H1 (cell line): ENCODE measurements at regions not wholly inside any gene's neighbourhood (a gene's known extent, or its start where the extent isn't known, plus 50 kb on each side); places are given as distances from the start of the nearest gene placed in this dataset.

Experiments
- CTCF ChIA-PET: fragments of 300-600 bp; sonication (Branson Sonifier 250); formaldehyde crosslinking; loops from one replicate; lab custom pipeline; 2021; ENCODE audit not compliant: partially characterized antibody; lab: Charles Lee
- POLR2A ChIA-PET: fragments of 300-600 bp; sonication (Branson Sonifier 250); formaldehyde crosslinking; loops from one replicate; lab custom pipeline; 2021; ENCODE audit warnings: inconsistent platforms; ENCODE audit not compliant: partially characterized antibody; lab: Charles Lee
- DNase-seq, 2 experiments: peaks; one replicate each; pipeline versions ENCODE4 v3.0.0 to v3.0.0-alpha.2; 2010 to 2022; ENCODE audit warnings: low spot score in 2 of 2, low read depth in 1 of 2, mixed read lengths in 1 of 2
- FAIRE-seq: peaks from 2 replicates; lab custom pipeline; 2011; peaks lifted over from hg19 to GRCh38; lab: Jason Lieb, UNC
- H2AFZ ChIP-seq: 2 replicates; pipeline ENCODE4 v1.8.1; 2012; ENCODE audit warnings: low read length, inconsistent platforms
- H2AK5ac ChIP-seq: 2 replicates; pipeline ENCODE4 v1.6.1; 2013; ENCODE audit warnings: low read depth, low read length
- H2BK120ac ChIP-seq: replicated peaks from 2 replicates; pipeline ENCODE3; 2013; ENCODE audit warnings: low read depth, low read length, inconsistent platforms
- H2BK12ac ChIP-seq: 2 replicates; pipeline ENCODE4 v1.6.1; 2013; ENCODE audit warnings: low read depth, low read length
- H2BK15ac ChIP-seq: 2 replicates; pipeline ENCODE4 v1.6.1; 2013; ENCODE audit warnings: low read length
- H2BK20ac ChIP-seq: 2 replicates; pipeline ENCODE4 v1.6.1; 2013; ENCODE audit warnings: low read length
- H2BK5ac ChIP-seq: 2 replicates; pipeline ENCODE4 v1.6.1; 2013; ENCODE audit warnings: low read depth, low read length
- H3K14ac ChIP-seq: 2 replicates; pipeline ENCODE4 v1.6.1; 2013; ENCODE audit warnings: inconsistent platforms; ENCODE audit not compliant: insufficient read length
- H3K18ac ChIP-seq: 2 replicates; pipeline ENCODE4 v1.6.1; 2013; ENCODE audit warnings: low read length; ENCODE audit errors: extremely low read depth
- H3K23ac ChIP-seq: 2 replicates; pipeline ENCODE4 v1.6.1; 2013; ENCODE audit warnings: inconsistent platforms; ENCODE audit not compliant: insufficient read length
- H3K23me2 ChIP-seq: 2 replicates; pipeline ENCODE4 v1.6.1; 2013; ENCODE audit warnings: low read depth, low read length
- H3K27ac ChIP-seq: 2 replicates; pipeline ENCODE4 v1.6.1; 2011; ENCODE audit warnings: low read depth, low read length, inconsistent platforms
- H3K27me3 ChIP-seq, 4 experiments: replicated peaks in 1 of 4; 1 replicate in 1 of 4; 2 replicates in 3 of 4; pipeline versions ENCODE4 v1.6.1 to v1.8.1; 2011 to 2013; ENCODE audit warnings: low read length in 3 of 4, mild to moderate bottlenecking in 3 of 4, inconsistent platforms in 2 of 4, mixed read lengths in 2 of 4, moderate library complexity in 1 of 4; ENCODE audit not compliant: control insufficient read depth in 3 of 4, insufficient read depth in 3 of 4; ENCODE audit errors: extremely low read depth in 1 of 4
- H3K36me3 ChIP-seq, 4 experiments: 2 replicates each; pipeline versions ENCODE4 v1.6.1 to v1.8.1; 2011 to 2013; ENCODE audit warnings: mild to moderate bottlenecking in 4 of 4, low read length in 3 of 4, moderate library complexity in 2 of 4, control low read depth in 1 of 4, inconsistent platforms in 1 of 4; ENCODE audit not compliant: insufficient read depth in 4 of 4, control insufficient read depth in 2 of 4
- H3K4ac ChIP-seq: replicated peaks from 2 replicates; pipeline ENCODE3; 2013; ENCODE audit warnings: low read length, low read depth, mixed read lengths, inconsistent platforms; ENCODE audit not compliant: insufficient read length
- H3K4me1 ChIP-seq, 4 experiments: replicated peaks in 1 of 4; 1 replicate in 1 of 4; 2 replicates in 3 of 4; pipeline versions ENCODE4 v1.6.1 to v1.8.1; 2011 to 2013; ENCODE audit warnings: low read length in 3 of 4, inconsistent platforms in 2 of 4, mixed read lengths in 1 of 4; ENCODE audit not compliant: insufficient read depth in 4 of 4, control insufficient read depth in 3 of 4
- H3K4me2 ChIP-seq, 2 experiments: 2 replicates each; pipeline versions ENCODE4 v1.6.1 to v1.8.1; 2011 to 2013; ENCODE audit warnings: low read depth in 2 of 2, low read length in 2 of 2, control low read depth in 1 of 2, inconsistent platforms in 1 of 2, mild to moderate bottlenecking in 1 of 2; ENCODE audit not compliant: insufficient read depth in 1 of 2
- H3K4me3 ChIP-seq, 4 experiments: fragments of 200-600, 300-600 bp in 1 of 4; sonication (generic), shearing (Covaris generic), sonication (Bioruptor Twin) in 1 of 4; 2 replicates each; pipeline versions ENCODE4 v1.5.1 to v1.8.1; 2011 to 2016; ENCODE audit warnings: low read length in 4 of 4, low read depth in 3 of 4, control low read depth in 2 of 4, inconsistent platforms in 2 of 4, mild to moderate bottlenecking in 2 of 4, mixed read lengths in 1 of 4, moderate library complexity in 1 of 4; ENCODE audit not compliant: insufficient read depth in 2 of 4; ENCODE audit errors: extremely low read depth in 1 of 4
- H3K56ac ChIP-seq: replicated peaks from 2 replicates; pipeline ENCODE3; 2013; ENCODE audit warnings: low read depth, mild to moderate bottlenecking, mixed read lengths, low read length, inconsistent platforms; ENCODE audit not compliant: insufficient read length
- H3K79me1 ChIP-seq: 2 replicates; pipeline ENCODE4 v1.6.1; 2013; ENCODE audit warnings: low read depth, low read length, control low read depth
- H3K79me2 ChIP-seq, 2 experiments: 2 replicates each; pipeline versions ENCODE4 v1.6.1 to v1.8.1; 2012 to 2013; ENCODE audit warnings: low read length in 2 of 2, mild to moderate bottlenecking in 2 of 2, inconsistent platforms in 1 of 2; ENCODE audit not compliant: insufficient read depth in 2 of 2, control insufficient read depth in 1 of 2
- H3K9ac ChIP-seq, 4 experiments: replicated peaks in 1 of 4; 1 replicate in 1 of 4; 2 replicates in 3 of 4; pipeline versions ENCODE4 v1.6.1 to v1.8.1; 2011 to 2013; ENCODE audit warnings: low read depth in 3 of 4, low read length in 3 of 4, control low read depth in 2 of 4, mild to moderate bottlenecking in 2 of 4, moderate library complexity in 2 of 4, inconsistent platforms in 1 of 4; ENCODE audit errors: extremely low read depth in 1 of 4
- H3K9me3 ChIP-seq, 2 experiments: 2 replicates each; pipeline versions ENCODE4 v1.6.1 to v1.8.1; 2012 to 2013; ENCODE audit warnings: mild to moderate bottlenecking in 2 of 2, moderate library complexity in 2 of 2, control low read depth in 1 of 2, inconsistent platforms in 1 of 2, low read depth in 1 of 2, low read length in 1 of 2, mixed read lengths in 1 of 2; ENCODE audit not compliant: insufficient read depth in 2 of 2
- H4K20me1 ChIP-seq, 2 experiments: replicated peaks in 1 of 2; 2 replicates each; pipeline versions ENCODE3 to v1.8.1; 2011 to 2013; ENCODE audit warnings: inconsistent platforms in 2 of 2, low read length in 2 of 2, mild to moderate bottlenecking in 1 of 2; ENCODE audit not compliant: insufficient read depth in 2 of 2, control insufficient read depth in 1 of 2
- H4K5ac ChIP-seq: 2 replicates; pipeline ENCODE4 v1.6.1; 2013; ENCODE audit warnings: low read length, low read depth, mixed read lengths, inconsistent platforms; ENCODE audit not compliant: insufficient read length
- H4K8ac ChIP-seq: 2 replicates; pipeline ENCODE4 v1.8.0; 2013; ENCODE audit warnings: mild to moderate bottlenecking, moderate library complexity, low read length, inconsistent platforms; ENCODE audit not compliant: insufficient read depth; ENCODE audit errors: extremely low read depth
- H4K91ac ChIP-seq: replicated peaks from 2 replicates; pipeline ENCODE3; 2013; ENCODE audit warnings: low read length, mixed read lengths, inconsistent platforms; ENCODE audit not compliant: insufficient read length
- ASH2L ChIP-seq: fragments of 200-600, 300-600 bp; sonication (generic); IDR thresholded peaks from one replicate; pipeline ENCODE4 v1.7.1; 2017; ENCODE audit warnings: low read length
- E2F6 ChIP-seq: IDR thresholded peaks from 2 replicates; pipeline ENCODE4 v1.6.1; 2012; ENCODE audit warnings: inconsistent platforms
- GTF2F1 ChIP-seq: IDR thresholded peaks from 2 replicates; pipeline ENCODE4 v1.6.1; 2012; ENCODE audit warnings: low read depth, low read length, improper control_type of control experiment, borderline replicate concordance
- JUN ChIP-seq: IDR thresholded peaks from 2 replicates; pipeline ENCODE4 v1.6.1; 2011; ENCODE audit warnings: low read depth, mild to moderate bottlenecking, improper control_type of control experiment, low read length
- KDM5A ChIP-seq: fragments of 200-600 bp; IDR thresholded peaks from 2 replicates; pipeline ENCODE4 v1.7.1; 2012; ENCODE audit warnings: mild to moderate bottlenecking, low read length, inconsistent platforms, mixed read lengths
- MAFK ChIP-seq: IDR thresholded peaks from 2 replicates; pipeline ENCODE4 v1.6.1; 2012; ENCODE audit warnings: low read depth, mild to moderate bottlenecking, improper control_type of control experiment, low read length
- RFX5 ChIP-seq: IDR thresholded peaks from 2 replicates; pipeline ENCODE4 v1.6.1; 2011; ENCODE audit warnings: low read depth, low read length, improper control_type of control experiment, borderline replicate concordance
- SIN3A ChIP-seq, 2 experiments: IDR thresholded peaks in 1 of 2; conservative IDR thresholded peaks in 1 of 2; 2 replicates each; pipeline ENCODE4 v1.6.1; 2011 to 2012; ENCODE audit warnings: low read length in 2 of 2, improper control_type of control experiment in 1 of 2, low read depth in 1 of 2, mild to moderate bottlenecking in 1 of 2
- TAF1 ChIP-seq: IDR thresholded peaks from 2 replicates; pipeline ENCODE4 v1.6.1; 2011; ENCODE audit warnings: mild to moderate bottlenecking, low read depth, low read length
- TCF12 ChIP-seq: IDR thresholded peaks from 2 replicates; pipeline ENCODE4 v1.6.1; 2011; ENCODE audit warnings: low read depth, mild to moderate bottlenecking, low read length
- WGBS, 2 experiments: shearing (Covaris generic) in 1 of 2; methylation state at CpG; one replicate each; pipeline versions ENCODE4 v1.1.6 to v1.1.7; 2013 to 2015; ENCODE audit warnings: low lambda C conversion rate in 2 of 2, mixed read lengths in 2 of 2, inconsistent platforms in 1 of 2, low coverage in 1 of 2, missing lambda C conversion rate in 1 of 2; ENCODE audit not compliant: insufficient replicate concordance in 2 of 2, insufficient coverage in 1 of 2, insufficient read length in 1 of 2; ENCODE audit errors: extremely low coverage in 1 of 2, missing lambda C conversion rate in 1 of 2; 5-methylcytosine and 5-hydroxymethylcytosine counted together

- no peaks in the 10 kb centered on the region for H4K20me1 ChIP-seq
- no peaks in the 10 kb centered on the region for H3K9me3 ChIP-seq
- no peak overlapping the region for H3K27ac ChIP-seq
- no peak for FAIRE-seq
- no peak overlapping the region for H3K14ac ChIP-seq
- H3K79me2 ChIP-seq = no peaks in the 10 kb centered on the region
- no peak for DNase-seq
- ChIA-PET CTCF (no interaction called here), POLR2A (no interaction called here)
- no peak overlapping the region for H2BK15ac ChIP-seq
- H4K91ac ChIP-seq = no peak overlapping the region
- H3K79me1 ChIP-seq = no peaks in the 10 kb centered on the region
- no peaks in the 10 kb centered on the region for H3K27me3 ChIP-seq
- no peak overlapping the region for H2BK5ac ChIP-seq
- no peak overlapping the region for H3K18ac ChIP-seq
- 96% methylated on average over 1 of the region's 1 CpG; no CpG with 5 or more reads in 1 of the 2 experiments for WGBS, 2 experiments
- no peaks in the 10 kb centered on the region for H3K4me1 ChIP-seq
- H3K4me2 ChIP-seq = no peak overlapping the region
- no peaks in the 10 kb centered on the region for H3K36me3 ChIP-seq
- H3K23ac ChIP-seq = no peak overlapping the region
- no peak overlapping the region for H3K9ac ChIP-seq
- no peak overlapping the region for H4K8ac ChIP-seq
- H2AK5ac ChIP-seq = no peak overlapping the region
- H3K4me3 ChIP-seq = no peak overlapping the region
- TF ChIP-seq MAFK (no peak), SIN3A (conservative IDR thresholded peaks at IDR 0.05 in 1 of 2, IDR thresholded peaks at IDR 0.05 in 1 of 2; ENCODE audit: low read depth in 1 of 2, low read length in 2 of 2) (no peak), JUN (no peak), TAF1 (no peak), E2F6 (no peak), GTF2F1 (no peak), TCF12 (no peak), RFX5 (no peak), ASH2L (no peak), KDM5A (no peak)
- TF ChIP-seq, all 59 proteins: peak for 0
- Histone ChIP-seq H3K23me2 (no peaks in the 10 kb centered on the region), H2BK20ac (no peak overlapping the region), H2BK120ac (no peak overlapping the region), H3K4ac (no peak overlapping the region), H2AFZ (no peak overlapping the region), H2BK12ac (no peak overlapping the region), H4K5ac (no peak overlapping the region), H3K56ac (no peak overlapping the region)
Observed at GRCh38 chr12:29030006-29030405, 119.1 kb upstream of the FAR2 start.
